Gastroesophageal sphincter (tissue), 4 donors: ENCODE measurements at regions not wholly inside any gene's neighbourhood (a gene's known extent, or its start where the extent isn't known, plus 50 kb on each side); places are given as distances from the start of the nearest gene placed in this dataset.

ENCODE experiments used
- ATAC-seq: fragments of 150-250 bp; one replicate; pipeline ENCODE4 v1.9.1; 2016; ENCODE audit warnings: mild to moderate bottlenecking, moderate library complexity
- H3K27ac ChIP-seq, 4 donors: fragments of 200-600 bp; sonication (generic) in 3 of 4; 1 replicate in 3 of 4; 2 replicates in 1 of 4; pipeline ENCODE4 v1.5.1; 2016 to 2019
- H3K27me3 ChIP-seq: fragments of 200-600 bp; sonication (generic); one replicate; pipeline ENCODE4 v1.5.1; 2019
- H3K36me3 ChIP-seq, 2 donors: fragments of 200-600 bp; sonication (generic); one replicate each; pipeline ENCODE4 v1.5.1; 2019; ENCODE audit warnings: control low read depth in 1 of 2
- H3K4me1 ChIP-seq, 3 donors: fragments of 200-600 bp; sonication (generic); 1 replicate in 2 of 3; 2 replicates in 1 of 3; pipeline ENCODE4 v1.5.1; 2016 to 2019; ENCODE audit warnings: control low read depth in 2 of 3
- H3K4me3 ChIP-seq, 2 donors: fragments of 200-600 bp; sonication (generic); one replicate each; pipeline ENCODE4 v1.5.1; 2019; ENCODE audit warnings: mild to moderate bottlenecking in 1 of 2, moderate library complexity in 1 of 2
- H3K9me3 ChIP-seq, 3 donors: fragments of 200-600 bp; sonication (generic); one replicate each; pipeline ENCODE4 v1.5.1; 2017 to 2019; ENCODE audit warnings: control low read depth in 2 of 3
- EP300 ChIP-seq: sonication (generic); formaldehyde crosslinking; IDR thresholded peaks from one replicate; pipeline ENCODE4 v1.6.1; 2017; ENCODE audit warnings: antibody characterized with exemption, mild to moderate bottlenecking
- POLR2A ChIP-seq, 2 donors: fragments of 450-650 bp; IDR thresholded peaks; one replicate each; pipeline ENCODE4 v1.6.1; 2017; ENCODE audit warnings: antibody characterized with exemption in 2 of 2, mild to moderate bottlenecking in 2 of 2, moderate library complexity in 1 of 2
- POLR2AphosphoS5 ChIP-seq: sonication (generic); formaldehyde crosslinking; IDR thresholded peaks from one replicate; pipeline ENCODE4 v1.6.1; 2017; ENCODE audit warnings: antibody characterized with exemption
- WGBS, 2 donors: methylation state at CpG; one replicate each; pipeline ENCODE4 v1.1.5; 2018; ENCODE audit warnings: low coverage in 1 of 2; 5-methylcytosine and 5-hydroxymethylcytosine counted together
- TF ChIP-seq, protein P1 (sequence below), 4 experiments: fragments of 200-600 bp in 2 of 4; fragments of 450-650 bp in 2 of 4; sonication (generic) in 1 of 4; IDR thresholded peaks; one replicate each; pipeline ENCODE4 v1.5.1; 2017 to 2019; ENCODE audit warnings: antibody characterized with exemption in 4 of 4, mild to moderate bottlenecking in 2 of 4, moderate library complexity in 2 of 4

DNA sequence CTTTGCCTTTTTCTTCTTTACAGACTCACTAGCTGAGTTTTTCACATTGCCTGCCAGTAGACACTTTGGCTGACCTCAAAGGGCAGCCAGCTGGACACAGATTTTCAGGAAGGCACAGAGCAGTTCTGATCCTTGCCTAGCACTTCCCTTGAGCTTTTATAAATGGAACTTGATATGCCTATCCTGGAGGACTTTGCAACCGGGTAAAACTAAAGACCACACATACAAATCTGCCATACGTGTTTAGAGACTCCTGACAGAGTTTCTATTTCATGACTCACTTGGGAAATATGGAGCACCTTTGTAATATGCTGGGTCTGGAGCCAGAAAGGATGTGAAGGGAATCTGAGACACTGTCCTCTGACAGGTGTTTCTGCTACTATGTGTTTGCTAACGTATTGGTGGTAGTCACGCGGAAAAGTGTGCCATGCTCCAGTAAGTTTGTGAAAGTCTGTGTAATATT lies 56.7 kb upstream of the RASSF6 start:
- Histone ChIP-seq H3K36me3 (no peaks in the 10 kb centered on the region), H3K9me3 (no peaks in the 10 kb centered on the region), H3K4me3 (no peak overlapping the region), H3K27ac (no peak overlapping the region), H3K4me1 (peaks cover 0 to 7% (median 0%) of the 10 kb centered on the region in 3 donors), H3K27me3 (no peaks in the 10 kb centered on the region)
- 47 to 78% methylated on average over 3 to 5 of the region's 5 CpGs for WGBS, 2 donors
- peak; percentile 23 for ATAC-seq
- TF ChIP-seq POLR2A (IDR thresholded peaks at IDR 0.05) (no peak), POLR2AphosphoS5 (no peak), EP300 (no peak)
- TF ChIP-seq, protein P1, sequence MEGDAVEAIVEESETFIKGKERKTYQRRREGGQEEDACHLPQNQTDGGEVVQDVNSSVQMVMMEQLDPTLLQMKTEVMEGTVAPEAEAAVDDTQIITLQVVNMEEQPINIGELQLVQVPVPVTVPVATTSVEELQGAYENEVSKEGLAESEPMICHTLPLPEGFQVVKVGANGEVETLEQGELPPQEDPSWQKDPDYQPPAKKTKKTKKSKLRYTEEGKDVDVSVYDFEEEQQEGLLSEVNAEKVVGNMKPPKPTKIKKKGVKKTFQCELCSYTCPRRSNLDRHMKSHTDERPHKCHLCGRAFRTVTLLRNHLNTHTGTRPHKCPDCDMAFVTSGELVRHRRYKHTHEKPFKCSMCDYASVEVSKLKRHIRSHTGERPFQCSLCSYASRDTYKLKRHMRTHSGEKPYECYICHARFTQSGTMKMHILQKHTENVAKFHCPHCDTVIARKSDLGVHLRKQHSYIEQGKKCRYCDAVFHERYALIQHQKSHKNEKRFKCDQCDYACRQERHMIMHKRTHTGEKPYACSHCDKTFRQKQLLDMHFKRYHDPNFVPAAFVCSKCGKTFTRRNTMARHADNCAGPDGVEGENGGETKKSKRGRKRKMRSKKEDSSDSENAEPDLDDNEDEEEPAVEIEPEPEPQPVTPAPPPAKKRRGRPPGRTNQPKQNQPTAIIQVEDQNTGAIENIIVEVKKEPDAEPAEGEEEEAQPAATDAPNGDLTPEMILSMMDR (IDR thresholded peaks at IDR 0.05) = no peak

DNA sequence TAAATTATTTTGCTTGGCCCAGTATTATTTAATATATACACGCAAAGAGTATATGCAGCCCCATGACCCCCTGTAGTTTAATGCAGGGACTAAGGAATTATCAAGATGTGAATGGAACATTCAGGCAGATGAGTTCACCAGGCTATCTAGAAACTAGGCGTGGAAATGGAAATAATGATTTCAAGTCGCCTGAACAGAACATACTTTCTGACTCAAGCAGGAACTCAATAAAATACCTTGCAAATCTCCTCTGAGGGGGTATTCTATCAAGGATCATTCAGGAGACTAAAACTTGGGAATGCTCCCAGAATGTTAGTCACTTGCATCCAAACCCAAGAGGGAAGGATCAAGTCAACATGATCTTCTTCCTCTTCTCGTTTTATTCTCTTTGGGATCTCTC lies 59.6 kb upstream of the RASSF6 start:
- TF ChIP-seq POLR2A (IDR thresholded peaks at IDR 0.05) = no peak
- TF ChIP-seq EP300 = no peak
- TF ChIP-seq POLR2AphosphoS5 = no peak
- TF ChIP-seq, protein P1 (IDR thresholded peaks at IDR 0.05) = no peak
- 52 to 58% methylated on average over 4 of the region's 4 CpGs for WGBS, 2 donors
- Histone ChIP-seq H3K9me3 (no peaks in the 10 kb centered on the region), H3K36me3 (no peaks in the 10 kb centered on the region), H3K4me1 (peaks cover 0 to 7% (median 0%) of the 10 kb centered on the region in 3 donors), H3K27me3 (no peaks in the 10 kb centered on the region), H3K27ac (no peak overlapping the region), H3K4me3 (no peak overlapping the region)
- no peak for ATAC-seq

GRCh38 chr4:73681776-73682175 lies 58.6 kb upstream of the CXCL8 start:
- Histone ChIP-seq H3K27ac (no peak overlapping the region), H3K4me1 (peaks cover 0 to 5% (median 0%) of the 10 kb centered on the region in 3 donors), H3K36me3 (no peaks in the 10 kb centered on the region), H3K4me3 (no peak overlapping the region), H3K27me3 (no peaks in the 10 kb centered on the region), H3K9me3 (no peaks in the 10 kb centered on the region)
- ATAC-seq = no peak
- TF ChIP-seq EP300 = no peak
- TF ChIP-seq POLR2AphosphoS5 = no peak
- no peak for TF ChIP-seq POLR2A (IDR thresholded peaks at IDR 0.05)
- TF ChIP-seq, protein P1 (IDR thresholded peaks at IDR 0.05) = no peak
- 36 to 48% methylated on average over 2 of the region's 2 CpGs for WGBS, 2 donors

DNA sequence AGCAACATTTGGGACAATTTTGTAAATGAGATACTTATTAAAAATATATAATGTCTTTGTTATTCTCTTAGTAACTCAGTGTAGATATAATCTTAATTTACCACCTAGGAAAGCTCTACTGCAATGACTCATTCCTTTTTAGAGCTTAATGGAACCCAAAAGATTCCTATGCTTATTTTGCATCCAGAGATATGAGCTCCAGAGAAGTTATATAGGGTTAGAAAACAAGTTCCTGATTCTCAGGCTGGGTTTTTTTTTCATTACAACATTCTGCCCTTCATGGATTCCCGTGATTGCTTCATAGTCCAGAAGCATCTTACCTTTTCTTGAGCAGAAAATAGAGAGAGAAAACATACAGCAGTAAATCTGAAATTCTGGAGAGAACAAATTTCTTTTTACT lies 57.9 kb upstream of the CXCL8 start:
- Histone ChIP-seq H3K4me3 (no peak overlapping the region), H3K27me3 (no peaks in the 10 kb centered on the region), H3K4me1 (no peaks in the 10 kb centered on the region), H3K9me3 (no peaks in the 10 kb centered on the region), H3K36me3 (no peaks in the 10 kb centered on the region), H3K27ac (no peak overlapping the region)
- TF ChIP-seq POLR2AphosphoS5 (no peak), EP300 (no peak), POLR2A (IDR thresholded peaks at IDR 0.05) (no peak)
- TF ChIP-seq, protein P1 (IDR thresholded peaks at IDR 0.05) = no peak
- 75 to 100% methylated on average over 1 of the region's 1 CpG for WGBS, 2 donors
- ATAC-seq = no peak

DNA sequence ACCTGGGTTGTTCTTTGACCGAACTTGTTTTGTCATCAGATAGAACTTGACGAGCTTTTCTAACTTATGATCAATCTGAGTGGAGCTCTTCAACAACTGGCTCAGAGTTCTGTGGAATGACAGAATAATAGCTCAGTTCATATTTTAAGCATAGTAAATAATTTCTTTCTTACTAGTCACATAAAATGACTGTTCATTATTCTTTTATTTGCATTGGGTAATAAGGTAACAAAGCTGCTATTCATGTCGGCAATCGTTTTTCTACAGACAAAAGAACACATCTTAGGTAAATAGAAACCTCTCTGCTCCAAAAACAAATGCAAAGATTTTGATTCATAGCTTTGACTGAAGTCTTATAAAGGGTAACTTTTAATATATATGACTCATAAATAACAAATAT lies 57.3 kb upstream of the CXCL8 start:
- H3K27ac ChIP-seq = no peak overlapping the region
- no peak overlapping the region for H3K4me3 ChIP-seq
- H3K9me3 ChIP-seq = no peaks in the 10 kb centered on the region
- H3K4me1 ChIP-seq = no peaks in the 10 kb centered on the region
- no peaks in the 10 kb centered on the region for H3K36me3 ChIP-seq
- 92 to 94% methylated on average over 4 of the region's 4 CpGs for WGBS, 2 donors
- no peak for TF ChIP-seq EP300
- TF ChIP-seq POLR2AphosphoS5 = no peak
- TF ChIP-seq, protein P1 (IDR thresholded peaks at IDR 0.05) = no peak
- TF ChIP-seq POLR2A (IDR thresholded peaks at IDR 0.05) = no peak
- no peak for ATAC-seq
- no peaks in the 10 kb centered on the region for H3K27me3 ChIP-seq
